ENCODE measurements at regions not wholly inside any gene's neighbourhood (a gene's known extent, or its start where the extent isn't known, plus 50 kb on each side); places are given as distances from the start of the nearest gene placed in this dataset.

DNA sequence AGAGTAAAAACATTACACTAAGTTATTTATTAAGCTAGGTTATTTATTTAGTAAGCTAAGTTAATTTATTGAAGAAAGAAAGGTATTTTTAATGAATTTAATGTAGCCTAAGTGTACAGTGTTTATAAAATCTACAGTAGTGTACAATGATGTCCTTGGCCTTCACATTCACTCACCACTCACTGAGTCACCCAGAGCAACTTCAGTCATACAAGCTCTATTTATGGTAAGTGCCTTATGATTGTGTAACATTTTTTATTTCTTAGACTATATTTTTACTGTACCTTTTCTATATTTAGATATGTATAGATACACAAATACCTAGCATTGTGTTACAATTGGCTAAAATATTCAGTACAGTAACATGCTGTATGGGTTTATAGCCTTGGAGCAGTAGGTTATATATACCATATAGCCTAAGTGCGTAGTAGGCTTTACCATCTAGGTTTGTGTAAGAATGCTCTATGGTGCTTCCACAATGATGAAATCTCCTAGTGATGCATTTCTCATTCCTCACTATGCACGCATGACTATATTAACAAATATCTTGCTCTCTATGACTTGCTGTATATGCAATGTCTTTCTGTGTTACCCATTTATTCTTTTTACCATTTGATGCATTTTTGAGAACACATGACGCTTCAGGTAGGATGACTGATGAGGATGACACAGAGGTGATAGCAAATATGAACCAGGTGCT lies 309.6 kb upstream of the ATXN7L3B start (continued):
- TF ChIP-seq, protein P1, sequence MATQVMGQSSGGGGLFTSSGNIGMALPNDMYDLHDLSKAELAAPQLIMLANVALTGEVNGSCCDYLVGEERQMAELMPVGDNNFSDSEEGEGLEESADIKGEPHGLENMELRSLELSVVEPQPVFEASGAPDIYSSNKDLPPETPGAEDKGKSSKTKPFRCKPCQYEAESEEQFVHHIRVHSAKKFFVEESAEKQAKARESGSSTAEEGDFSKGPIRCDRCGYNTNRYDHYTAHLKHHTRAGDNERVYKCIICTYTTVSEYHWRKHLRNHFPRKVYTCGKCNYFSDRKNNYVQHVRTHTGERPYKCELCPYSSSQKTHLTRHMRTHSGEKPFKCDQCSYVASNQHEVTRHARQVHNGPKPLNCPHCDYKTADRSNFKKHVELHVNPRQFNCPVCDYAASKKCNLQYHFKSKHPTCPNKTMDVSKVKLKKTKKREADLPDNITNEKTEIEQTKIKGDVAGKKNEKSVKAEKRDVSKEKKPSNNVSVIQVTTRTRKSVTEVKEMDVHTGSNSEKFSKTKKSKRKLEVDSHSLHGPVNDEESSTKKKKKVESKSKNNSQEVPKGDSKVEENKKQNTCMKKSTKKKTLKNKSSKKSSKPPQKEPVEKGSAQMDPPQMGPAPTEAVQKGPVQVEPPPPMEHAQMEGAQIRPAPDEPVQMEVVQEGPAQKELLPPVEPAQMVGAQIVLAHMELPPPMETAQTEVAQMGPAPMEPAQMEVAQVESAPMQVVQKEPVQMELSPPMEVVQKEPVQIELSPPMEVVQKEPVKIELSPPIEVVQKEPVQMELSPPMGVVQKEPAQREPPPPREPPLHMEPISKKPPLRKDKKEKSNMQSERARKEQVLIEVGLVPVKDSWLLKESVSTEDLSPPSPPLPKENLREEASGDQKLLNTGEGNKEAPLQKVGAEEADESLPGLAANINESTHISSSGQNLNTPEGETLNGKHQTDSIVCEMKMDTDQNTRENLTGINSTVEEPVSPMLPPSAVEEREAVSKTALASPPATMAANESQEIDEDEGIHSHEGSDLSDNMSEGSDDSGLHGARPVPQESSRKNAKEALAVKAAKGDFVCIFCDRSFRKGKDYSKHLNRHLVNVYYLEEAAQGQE (IDR thresholded peaks at IDR 0.05): no peak
- TF ChIP-seq RNF2 (IDR thresholded peaks at IDR 0.05; ENCODE audit: borderline replicate concordance, low read depth): no peak
- TF ChIP-seq CBX8 (IDR thresholded peaks at IDR 0.05): no peak
- no peak for TF ChIP-seq ZFP36 (IDR thresholded peaks at IDR 0.05; ENCODE audit: borderline replicate concordance, partially characterized antibody)
- TF ChIP-seq, protein P2, sequence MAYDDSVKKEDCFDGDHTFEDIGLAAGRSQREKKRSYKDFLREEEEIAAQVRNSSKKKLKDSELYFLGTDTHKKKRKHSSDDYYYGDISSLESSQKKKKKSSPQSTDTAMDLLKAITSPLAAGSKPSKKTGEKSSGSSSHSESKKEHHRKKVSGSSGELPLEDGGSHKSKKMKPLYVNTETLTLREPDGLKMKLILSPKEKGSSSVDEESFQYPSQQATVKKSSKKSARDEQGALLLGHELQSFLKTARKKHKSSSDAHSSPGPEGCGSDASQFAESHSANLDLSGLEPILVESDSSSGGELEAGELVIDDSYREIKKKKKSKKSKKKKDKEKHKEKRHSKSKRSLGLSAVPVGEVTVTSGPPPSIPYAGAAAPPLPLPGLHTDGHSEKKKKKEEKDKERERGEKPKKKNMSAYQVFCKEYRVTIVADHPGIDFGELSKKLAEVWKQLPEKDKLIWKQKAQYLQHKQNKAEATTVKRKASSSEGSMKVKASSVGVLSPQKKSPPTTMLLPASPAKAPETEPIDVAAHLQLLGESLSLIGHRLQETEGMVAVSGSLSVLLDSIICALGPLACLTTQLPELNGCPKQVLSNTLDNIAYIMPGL (CRISPR knock-in tag; IDR thresholded peaks at IDR 0.05; ENCODE audit: borderline replicate concordance): no peak
- TF ChIP-seq, protein P3, sequence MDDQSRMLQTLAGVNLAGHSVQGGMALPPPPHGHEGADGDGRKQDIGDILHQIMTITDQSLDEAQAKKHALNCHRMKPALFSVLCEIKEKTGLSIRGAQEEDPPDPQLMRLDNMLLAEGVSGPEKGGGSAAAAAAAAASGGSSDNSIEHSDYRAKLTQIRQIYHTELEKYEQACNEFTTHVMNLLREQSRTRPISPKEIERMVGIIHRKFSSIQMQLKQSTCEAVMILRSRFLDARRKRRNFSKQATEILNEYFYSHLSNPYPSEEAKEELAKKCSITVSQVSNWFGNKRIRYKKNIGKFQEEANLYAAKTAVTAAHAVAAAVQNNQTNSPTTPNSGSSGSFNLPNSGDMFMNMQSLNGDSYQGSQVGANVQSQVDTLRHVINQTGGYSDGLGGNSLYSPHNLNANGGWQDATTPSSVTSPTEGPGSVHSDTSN (IDR thresholded peaks at IDR 0.05): no peak

DNA sequence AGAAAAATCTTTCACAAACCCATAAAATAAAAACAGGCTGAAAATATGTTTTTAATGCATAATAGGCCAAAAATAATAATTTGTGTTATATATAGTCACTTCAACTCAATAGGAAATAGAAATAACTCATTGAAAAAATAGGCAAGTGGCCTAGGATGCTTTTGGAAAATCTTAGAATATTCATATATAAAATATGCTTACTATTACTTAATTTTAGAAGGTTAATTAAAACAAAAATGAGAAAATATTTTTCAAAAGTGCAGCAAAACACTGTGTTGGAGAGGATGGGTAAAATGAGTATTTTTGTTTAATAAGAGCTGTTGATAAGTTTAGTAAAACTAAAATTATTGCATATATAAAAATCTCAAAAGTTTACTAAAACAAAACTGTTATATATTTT lies 308.0 kb upstream of the ATXN7L3B start:
- POLR2A ChIA-PET: no interaction called here
- ATAC-seq (no peak), FAIRE-seq (no peak), DNase-seq (ENCODE audit: low read depth in 1 of 2, low spot score in 1 of 2) (no peak)
- Histone ChIP-seq H3K4me3 (no peak overlapping the region), H3K27ac (no peak overlapping the region), H3K4me2 (no peak overlapping the region), H3K9me3 (no peaks in the 10 kb centered on the region), H3K4me1 (no peaks in the 10 kb centered on the region)
- TF ChIP-seq, protein P4, sequence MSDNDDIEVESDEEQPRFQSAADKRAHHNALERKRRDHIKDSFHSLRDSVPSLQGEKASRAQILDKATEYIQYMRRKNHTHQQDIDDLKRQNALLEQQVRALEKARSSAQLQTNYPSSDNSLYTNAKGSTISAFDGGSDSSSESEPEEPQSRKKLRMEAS (IDR thresholded peaks at IDR 0.05): no peak
- TF ChIP-seq JUNB (IDR thresholded peaks at IDR 0.05) (no peak), MAFK (IDR thresholded peaks at IDR 0.05; ENCODE audit: partially characterized antibody) (peak; percentile 37)
- CTCF ChIA-PET: no interaction called here

DNA sequence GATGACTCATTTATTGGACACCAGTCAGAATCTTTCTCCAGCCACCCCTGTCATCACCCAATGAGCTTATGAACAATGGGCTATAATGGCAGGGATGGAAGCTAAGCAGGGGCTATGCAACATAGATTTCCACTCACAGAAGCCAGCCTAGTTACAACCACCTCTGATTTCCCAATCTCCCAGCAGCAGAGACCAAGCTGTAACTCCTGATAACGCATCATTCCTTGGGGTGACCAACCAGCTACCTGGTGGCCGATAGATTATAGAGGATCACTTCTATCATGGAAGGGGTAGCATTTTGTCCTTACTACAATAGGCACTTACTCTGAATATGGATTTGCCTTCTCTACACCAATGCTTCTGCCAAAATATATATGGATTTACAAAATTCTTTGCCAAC lies 302.3 kb upstream of the ATXN7L3B start:
- DNase-seq (ENCODE audit: low read depth in 1 of 2, low spot score in 1 of 2): no peak
- 79% methylated on average over 2 of the region's 2 CpGs for WGBS (ENCODE audit: missing lambda C conversion rate)
- no peak for FAIRE-seq
- CTCF ChIA-PET: no interaction called here
- no peak overlapping the region for H3K4me3 ChIP-seq
- TF ChIP-seq HEYL (CRISPR knock-in tag; IDR thresholded peaks at IDR 0.05) (no peak), SREBF2 (IDR thresholded peaks at IDR 0.05) (no peak), JUN (IDR thresholded peaks at IDR 0.05) (no peak), HOXA7 (CRISPR knock-in tag; IDR thresholded peaks at IDR 0.05) (no peak), FOXS1 (CRISPR knock-in tag; IDR thresholded peaks at IDR 0.05) (no peak), ZSCAN20 (CRISPR knock-in tag; IDR thresholded peaks at IDR 0.05) (no peak)
- TF ChIP-seq, protein P5, sequence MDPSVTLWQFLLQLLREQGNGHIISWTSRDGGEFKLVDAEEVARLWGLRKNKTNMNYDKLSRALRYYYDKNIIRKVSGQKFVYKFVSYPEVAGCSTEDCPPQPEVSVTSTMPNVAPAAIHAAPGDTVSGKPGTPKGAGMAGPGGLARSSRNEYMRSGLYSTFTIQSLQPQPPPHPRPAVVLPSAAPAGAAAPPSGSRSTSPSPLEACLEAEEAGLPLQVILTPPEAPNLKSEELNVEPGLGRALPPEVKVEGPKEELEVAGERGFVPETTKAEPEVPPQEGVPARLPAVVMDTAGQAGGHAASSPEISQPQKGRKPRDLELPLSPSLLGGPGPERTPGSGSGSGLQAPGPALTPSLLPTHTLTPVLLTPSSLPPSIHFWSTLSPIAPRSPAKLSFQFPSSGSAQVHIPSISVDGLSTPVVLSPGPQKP (IDR thresholded peaks at IDR 0.05; ENCODE audit: low read depth, low read length): no peak
- no peaks in the 10 kb centered on the region for H3K4me1 ChIP-seq
- H3K27ac ChIP-seq: no peak overlapping the region
- no peak overlapping the region for H3K4me2 ChIP-seq
- POLR2A ChIA-PET: no interaction called here
- no peak for ATAC-seq
- peaks cover 5% of the 10 kb centered on the region; the same call in 2 of the 3 replicates for H3K9me3 ChIP-seq

All from A549 (cell line).